ENCODE measurements at regions not wholly inside any gene's neighbourhood (a gene's known extent, or its start where the extent isn't known, plus 50 kb on each side); places are given as distances from the start of the nearest gene placed in this dataset.

DNA sequence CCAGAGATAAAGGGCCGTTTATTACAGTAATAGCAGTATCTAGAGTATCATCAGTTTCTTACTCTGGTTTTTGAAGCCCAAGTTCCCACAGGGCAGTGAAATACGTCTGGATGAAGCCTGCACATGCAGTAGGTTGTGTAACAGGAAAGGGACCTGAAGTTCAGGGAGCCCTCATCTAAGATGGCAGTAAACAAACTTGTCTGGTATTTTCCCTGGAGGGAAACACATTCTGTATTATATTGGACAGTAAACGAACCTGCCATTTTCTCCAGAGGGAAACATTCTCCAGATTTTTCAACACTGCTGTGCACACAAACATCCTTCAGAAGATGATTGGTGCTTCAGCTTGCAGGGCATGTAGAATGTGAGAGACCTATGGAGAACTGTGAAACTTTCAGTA is 189.9 kb downstream of the TFEC start:
- TF ChIP-seq EZH2phosphoT487 (IDR thresholded peaks at IDR 0.05; ENCODE audit: insufficient read depth, low read depth), result no peak
- no peak for TF ChIP-seq EZH2 (IDR thresholded peaks at IDR 0.05; ENCODE audit: insufficient read depth, poor library complexity, severe bottlenecking)
- Histone ChIP-seq H3K9ac (no peak overlapping the region), H2AFZ (peak overlapping the region; percentile 57), H3K4me1 (ENCODE audit: insufficient read depth) (no peaks in the 10 kb centered on the region; the same call in 1 of the 2 replicates), H3K27ac (no peak overlapping the region), H3K79me2 (ENCODE audit: insufficient read depth) (no peaks in the 10 kb centered on the region), H3K9me3 (ENCODE audit: low read depth) (no peaks in the 10 kb centered on the region), H3F3A (ENCODE audit: insufficient read depth) (no peaks in the 10 kb centered on the region), H3K27me3 (replicated peaks; ENCODE audit: insufficient read depth) (no peaks in the 10 kb centered on the region), H3K4me2 (ENCODE audit: unreplicated experiment) (no peak overlapping the region), H4K20me1 (ENCODE audit: insufficient read depth) (no peaks in the 10 kb centered on the region), H3K4me3 (no peak overlapping the region), H3K36me3 (ENCODE audit: low read depth) (no peaks in the 10 kb centered on the region), H3K9me2 (ENCODE audit: insufficient read depth) (no peaks in the 10 kb centered on the region)
- WGBS, 2 experiments (ENCODE audit: low coverage in 1 of 2, low lambda C conversion rate in 2 of 2, missing lambda C conversion rate in 2 of 2), result 29 to 33% methylated on average over 3 of the region's 3 CpGs
- DNase-seq, result no peak
- in situ Hi-C loops (cut with MboI), result no loop called here

DNA sequence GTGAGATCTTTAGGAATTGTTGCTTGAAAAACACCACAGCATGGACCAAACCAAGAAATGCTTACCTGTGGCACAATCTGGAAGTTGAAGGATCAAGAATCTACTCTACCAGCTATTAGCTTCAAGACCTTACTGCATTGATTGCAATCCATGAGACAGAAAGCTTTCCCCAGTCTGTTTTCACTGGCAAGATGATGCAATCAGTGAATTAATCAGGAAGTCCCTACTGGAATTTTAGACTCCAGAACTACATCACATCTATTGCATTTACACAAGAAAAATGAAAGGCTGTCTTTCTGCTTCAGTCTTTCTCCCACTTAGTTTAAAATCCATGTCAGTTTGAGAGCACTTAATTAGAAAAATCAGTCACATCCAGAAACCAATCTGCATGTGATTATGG is 191.7 kb downstream of the TFEC start:
- Histone ChIP-seq H3K36me3 (ENCODE audit: low read depth) (no peaks in the 10 kb centered on the region), H3K9ac (no peak overlapping the region), H3F3A (ENCODE audit: insufficient read depth) (no peaks in the 10 kb centered on the region), H3K4me1 (ENCODE audit: insufficient read depth) (no peaks in the 10 kb centered on the region), H3K9me2 (ENCODE audit: insufficient read depth) (no peaks in the 10 kb centered on the region), H2AFZ (peak overlapping the region; percentile 70), H3K27me3 (replicated peaks; ENCODE audit: insufficient read depth) (no peaks in the 10 kb centered on the region), H3K79me2 (ENCODE audit: insufficient read depth) (no peaks in the 10 kb centered on the region), H3K9me3 (ENCODE audit: low read depth) (no peaks in the 10 kb centered on the region), H3K27ac (no peak overlapping the region), H3K4me3 (no peak overlapping the region), H3K4me2 (ENCODE audit: unreplicated experiment) (no peak overlapping the region), H4K20me1 (ENCODE audit: insufficient read depth) (no peaks in the 10 kb centered on the region)
- TF ChIP-seq EZH2phosphoT487 (IDR thresholded peaks at IDR 0.05; ENCODE audit: insufficient read depth, low read depth), result no peak
- TF ChIP-seq EZH2 (IDR thresholded peaks at IDR 0.05; ENCODE audit: insufficient read depth, poor library complexity, severe bottlenecking), result no peak
- in situ Hi-C loops (cut with MboI), result no loop called here
- peak; percentile 44 for DNase-seq

DNA sequence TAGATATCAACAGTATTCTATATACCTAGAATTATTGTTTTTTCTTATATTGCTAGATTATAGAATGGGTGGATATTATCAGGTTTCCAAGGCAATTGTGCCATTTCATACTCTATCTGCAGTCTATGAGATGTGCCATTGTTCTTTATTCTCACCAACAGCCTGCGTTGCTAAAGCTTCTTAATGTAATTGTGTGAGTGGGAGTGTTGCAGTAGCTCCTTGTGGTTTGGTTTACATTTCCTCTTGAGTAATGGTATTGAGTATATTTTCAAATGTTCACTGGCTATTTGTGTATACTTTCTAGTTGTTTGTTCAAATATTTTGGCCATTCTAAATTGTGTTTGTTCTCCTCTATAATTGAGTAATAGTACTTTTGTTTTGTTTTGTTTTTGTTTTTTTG is 199.2 kb downstream of the TFEC start:
- WGBS, 2 experiments (ENCODE audit: low coverage in 1 of 2, low lambda C conversion rate in 2 of 2, missing lambda C conversion rate in 2 of 2), result 35 to 48% methylated on average over 1 of the region's 1 CpG
- in situ Hi-C loops (cut with MboI), result no loop called here
- H3K4me3 ChIP-seq, result no peak overlapping the region

DNA sequence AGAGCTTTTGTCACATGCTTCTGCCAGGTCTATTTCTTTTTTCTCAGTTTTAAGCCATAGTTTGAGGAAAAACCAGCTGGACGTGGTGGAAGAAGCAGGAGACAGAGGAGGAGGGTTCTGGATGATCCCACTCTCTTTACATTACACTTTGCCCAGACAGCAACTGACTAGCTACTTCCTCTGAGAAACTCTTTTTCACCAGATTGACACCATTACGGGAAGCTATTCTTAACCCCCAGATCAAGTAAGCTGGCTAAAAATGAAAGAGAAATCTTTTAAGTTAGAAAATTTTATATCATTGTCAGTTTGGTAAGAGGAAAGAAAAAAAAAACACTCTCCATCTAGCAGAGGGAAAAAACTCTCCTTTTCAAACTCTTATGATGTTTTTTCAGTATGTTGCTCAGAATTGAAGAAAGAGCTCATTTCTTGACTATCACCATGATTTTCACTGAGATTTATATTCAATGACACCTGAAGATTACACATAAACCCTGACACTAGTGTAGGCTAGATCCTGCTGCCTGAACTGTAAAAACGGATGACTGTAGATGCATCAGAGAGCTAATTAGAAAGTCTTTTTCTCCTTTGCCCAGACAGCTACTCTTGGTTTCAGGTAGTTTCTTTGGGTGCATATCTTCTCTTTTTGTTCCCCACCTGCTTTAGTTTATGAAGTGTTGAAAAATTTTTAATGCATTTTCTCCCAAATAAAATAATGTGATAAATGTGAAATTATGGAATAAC is 203.1 kb downstream of the TFEC start:
- no peak for TF ChIP-seq EZH2phosphoT487 (IDR thresholded peaks at IDR 0.05; ENCODE audit: insufficient read depth, low read depth)
- no peak overlapping the region for H3K4me3 ChIP-seq
- no peaks in the 10 kb centered on the region for H3K27me3 ChIP-seq (replicated peaks; ENCODE audit: insufficient read depth)
- no peaks in the 10 kb centered on the region for H3F3A ChIP-seq (ENCODE audit: insufficient read depth)
- H3K9ac ChIP-seq, result no peak overlapping the region
- H3K4me1 ChIP-seq (ENCODE audit: insufficient read depth), result peaks cover 7% of the 10 kb centered on the region
- WGBS, 2 experiments (ENCODE audit: low coverage in 1 of 2, low lambda C conversion rate in 2 of 2, missing lambda C conversion rate in 2 of 2), result 43 to 57% methylated on average over 3 of the region's 3 CpGs
- no peaks in the 10 kb centered on the region for H4K20me1 ChIP-seq (ENCODE audit: insufficient read depth)
- no peak overlapping the region for H3K4me2 ChIP-seq (ENCODE audit: unreplicated experiment)
- H3K9me2 ChIP-seq (ENCODE audit: insufficient read depth), result no peaks in the 10 kb centered on the region
- in situ Hi-C loops (cut with MboI), result no loop called here
- 0 out of 2 replicates have a peak overlapping the region, but pooled peaks have one; percentile 4 for H2AFZ ChIP-seq
- DNase-seq, result no peak
- no peak overlapping the region for H3K27ac ChIP-seq
- H3K79me2 ChIP-seq (ENCODE audit: insufficient read depth), result no peaks in the 10 kb centered on the region
- H3K36me3 ChIP-seq (ENCODE audit: low read depth), result no peaks in the 10 kb centered on the region
- H3K9me3 ChIP-seq (ENCODE audit: low read depth), result no peaks in the 10 kb centered on the region

More for the DNA sequence above, 199.2 kb downstream of the TFEC start:
- Histone ChIP-seq H3K4me1 (ENCODE audit: insufficient read depth) (no peaks in the 10 kb centered on the region), H4K20me1 (ENCODE audit: insufficient read depth) (no peaks in the 10 kb centered on the region), H3K4me2 (ENCODE audit: unreplicated experiment) (no peak overlapping the region), H2AFZ (no peak overlapping the region), H3K9ac (no peak overlapping the region), H3K27ac (no peak overlapping the region), H3K9me2 (ENCODE audit: insufficient read depth) (no peaks in the 10 kb centered on the region), H3K36me3 (ENCODE audit: low read depth) (no peaks in the 10 kb centered on the region), H3F3A (ENCODE audit: insufficient read depth) (no peaks in the 10 kb centered on the region), H3K79me2 (ENCODE audit: insufficient read depth) (no peaks in the 10 kb centered on the region), H3K9me3 (ENCODE audit: low read depth) (no peaks in the 10 kb centered on the region), H3K27me3 (replicated peaks; ENCODE audit: insufficient read depth) (no peaks in the 10 kb centered on the region)
- no peak for TF ChIP-seq EZH2phosphoT487 (IDR thresholded peaks at IDR 0.05; ENCODE audit: insufficient read depth, low read depth)
- TF ChIP-seq EZH2 (IDR thresholded peaks at IDR 0.05; ENCODE audit: insufficient read depth, poor library complexity, severe bottlenecking), result no peak
- DNase-seq, result no peak

Measured in GM23248 (cell line).